ENCODE measurements at regions not wholly inside any gene's neighbourhood (a gene's known extent, or its start where the extent isn't known, plus 50 kb on each side); places are given as distances from the start of the nearest gene placed in this dataset.

DNA sequence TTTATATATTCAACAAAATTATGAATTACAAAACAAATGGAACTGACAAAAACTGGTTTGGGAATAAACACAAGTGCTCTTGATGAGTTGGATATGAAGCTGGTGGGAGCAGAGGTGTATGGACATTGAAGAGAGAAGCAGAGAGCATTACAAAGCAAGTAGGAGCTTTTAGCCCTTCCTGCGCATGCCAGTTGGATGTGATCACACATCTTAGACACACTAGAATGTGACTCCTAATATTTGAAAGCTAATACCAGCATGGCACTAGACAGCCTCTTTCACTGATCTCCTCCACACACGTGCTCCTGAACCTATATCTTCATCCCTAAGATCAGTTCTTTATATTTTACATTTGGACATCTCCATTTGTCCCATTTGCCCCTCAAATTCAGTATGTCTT lies 298.1 kb downstream of the MTX2 start:
- ChIA-PET POLR2A (ENCODE audit: low non-redundant PET) (no interaction called here), CTCF (interaction anchor here (1.7 kb wide), 1 partner anchor 13 kb away, joined by 7 read pairs; no protein-coding TSS in a partner anchor)
- TF ChIP-seq, protein P1, sequence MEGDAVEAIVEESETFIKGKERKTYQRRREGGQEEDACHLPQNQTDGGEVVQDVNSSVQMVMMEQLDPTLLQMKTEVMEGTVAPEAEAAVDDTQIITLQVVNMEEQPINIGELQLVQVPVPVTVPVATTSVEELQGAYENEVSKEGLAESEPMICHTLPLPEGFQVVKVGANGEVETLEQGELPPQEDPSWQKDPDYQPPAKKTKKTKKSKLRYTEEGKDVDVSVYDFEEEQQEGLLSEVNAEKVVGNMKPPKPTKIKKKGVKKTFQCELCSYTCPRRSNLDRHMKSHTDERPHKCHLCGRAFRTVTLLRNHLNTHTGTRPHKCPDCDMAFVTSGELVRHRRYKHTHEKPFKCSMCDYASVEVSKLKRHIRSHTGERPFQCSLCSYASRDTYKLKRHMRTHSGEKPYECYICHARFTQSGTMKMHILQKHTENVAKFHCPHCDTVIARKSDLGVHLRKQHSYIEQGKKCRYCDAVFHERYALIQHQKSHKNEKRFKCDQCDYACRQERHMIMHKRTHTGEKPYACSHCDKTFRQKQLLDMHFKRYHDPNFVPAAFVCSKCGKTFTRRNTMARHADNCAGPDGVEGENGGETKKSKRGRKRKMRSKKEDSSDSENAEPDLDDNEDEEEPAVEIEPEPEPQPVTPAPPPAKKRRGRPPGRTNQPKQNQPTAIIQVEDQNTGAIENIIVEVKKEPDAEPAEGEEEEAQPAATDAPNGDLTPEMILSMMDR (conservative IDR thresholded peaks at IDR 0.05; ENCODE audit: low read depth) = no peak
- DNase-seq (ENCODE audit: low spot score) = no peak
- H3K27ac ChIP-seq = no peak overlapping the region

- ChIA-PET POLR2A (ENCODE audit: low non-redundant PET) (no interaction called here), CTCF (interaction anchor here (1.4 kb wide), 1 partner anchor 34 kb away, joined by 3 read pairs; no protein-coding TSS in a partner anchor)
- TF ChIP-seq, protein P1 (conservative IDR thresholded peaks at IDR 0.05; ENCODE audit: low read depth) = no peak
- no peak overlapping the region for H3K27ac ChIP-seq
- DNase-seq (ENCODE audit: low spot score) = no peak
Measured at GRCh38 chr2:176569574-176569973, 300.3 kb downstream of the MTX2 start.

GRCh38 chr2:176573612-176574483 lies 304.6 kb downstream of the MTX2 start:
- DNase-seq (ENCODE audit: low spot score) = no peak
- CTCF ChIA-PET = interaction anchor here (0.6 kb wide), 1 partner anchor 79 kb away, joined by 5 read pairs; no protein-coding TSS in a partner anchor
- H3K27ac ChIP-seq = no peak overlapping the region
- TF ChIP-seq, protein P1 (conservative IDR thresholded peaks at IDR 0.05; ENCODE audit: low read depth) = no peak
- POLR2A ChIA-PET (ENCODE audit: low non-redundant PET) = no interaction called here

- TF ChIP-seq, protein P1 (conservative IDR thresholded peaks at IDR 0.05; ENCODE audit: low read depth) = no peak
- no peak for DNase-seq (ENCODE audit: low spot score)
- ChIA-PET CTCF (interaction anchor here (0.5 to 0.6 kb wide), 2 partner anchors 20 to 1574 kb away, joined by 3 to 4 read pairs; no protein-coding TSS in a partner anchor), POLR2A (ENCODE audit: low non-redundant PET) (interaction anchor here (0.6 kb wide), 1 partner anchor 144 kb away, joined by 3 read pairs; no protein-coding TSS in a partner anchor)
- no peak overlapping the region for H3K27ac ChIP-seq
Measured at GRCh38 chr2:176574484-176575236, 305.4 kb downstream of the MTX2 start.

DNA sequence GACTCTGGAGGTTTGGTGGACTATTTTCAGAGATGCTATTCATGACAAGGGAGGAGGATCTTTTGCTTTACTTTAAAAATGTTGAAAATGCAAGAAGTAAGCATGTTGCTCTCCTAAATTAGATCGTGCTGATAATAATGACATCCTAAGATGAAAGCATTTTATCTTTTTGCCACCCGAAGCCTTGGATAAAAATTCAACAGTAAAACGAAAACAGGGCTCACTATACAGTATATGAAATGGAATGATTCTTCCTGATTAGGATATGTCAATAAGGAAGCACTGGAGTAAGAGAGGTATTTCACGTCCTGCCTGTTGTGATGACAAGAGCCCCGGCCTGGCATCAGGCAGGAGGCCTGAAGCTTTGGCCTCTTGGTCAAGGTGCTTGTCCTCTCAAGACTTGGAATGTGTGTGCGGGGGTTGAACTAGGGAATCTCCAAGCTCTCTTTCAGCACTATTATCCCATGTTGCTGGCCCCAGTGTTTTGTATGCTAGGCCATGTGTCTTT lies 306.0 kb downstream of the MTX2 start:
- POLR2A ChIA-PET (ENCODE audit: low non-redundant PET) = interaction anchor here (0.6 kb wide), 1 partner anchor 144 kb away, joined by 3 read pairs; no protein-coding TSS in a partner anchor
- CTCF ChIA-PET = interaction anchor here (0.5 to 0.6 kb wide), 2 partner anchors 21 to 1574 kb away, joined by 3 to 4 read pairs; no protein-coding TSS in a partner anchor

More for the DNA sequence above, 306.0 kb downstream of the MTX2 start:
- no peak for DNase-seq (ENCODE audit: low spot score)
- H3K27ac ChIP-seq = no peak overlapping the region
- TF ChIP-seq, protein P1 (conservative IDR thresholded peaks at IDR 0.05; ENCODE audit: low read depth) = no peak

All from RWPE1 (cell line).